Activated naive CD8-positive, alpha-beta T cell treated with anti-CD3 and anti-CD28 coated beads for 36 hours (primary cell): ENCODE measurements at regions not wholly inside any gene's neighbourhood (a gene's known extent, or its start where the extent isn't known, plus 50 kb on each side); places are given as distances from the start of the nearest gene placed in this dataset.

ENCODE experiments used
- DNase-seq: peaks from one replicate; pipeline ENCODE4 v3.0.0; 2021
- H3K27ac Mint-ChIP-seq: one replicate; pipeline ENCODE4 v1.8.0; 2022; ENCODE audit warnings: mild to moderate bottlenecking, moderate library complexity, mixed read lengths
- H3K27me3 Mint-ChIP-seq: one replicate; pipeline ENCODE4 v1.8.0; 2022; ENCODE audit warnings: mild to moderate bottlenecking, mixed read lengths
- H3K36me3 Mint-ChIP-seq: one replicate; pipeline ENCODE4 v1.8.0; 2021; ENCODE audit warnings: mild to moderate bottlenecking, mixed read lengths
- H3K4me1 Mint-ChIP-seq: one replicate; pipeline ENCODE4 v1.8.0; 2021; ENCODE audit warnings: mixed read lengths
- H3K4me3 Mint-ChIP-seq: one replicate; pipeline ENCODE4 v1.8.0; 2022; ENCODE audit warnings: mild to moderate bottlenecking, moderate library complexity, mixed read lengths
- H3K9me3 Mint-ChIP-seq: one replicate; pipeline ENCODE4 v1.8.0; 2022; ENCODE audit warnings: mixed read lengths

GRCh38 chr2:145303536-145303935 lies 783.6 kb upstream of the ZEB2 start:
- no peak for DNase-seq
- peaks cover 4% of the 10 kb centered on the region for H3K27me3 Mint-ChIP-seq
- H3K9me3 Mint-ChIP-seq = no peaks in the 10 kb centered on the region
- H3K4me1 Mint-ChIP-seq = no peaks in the 10 kb centered on the region
- H3K36me3 Mint-ChIP-seq = no peaks in the 10 kb centered on the region
- H3K27ac Mint-ChIP-seq = no peak overlapping the region
- H3K4me3 Mint-ChIP-seq = no peak overlapping the region

GRCh38 chr2:145302886-145303285 lies 783.0 kb upstream of the ZEB2 start:
- H3K27me3 Mint-ChIP-seq = peaks cover 4% of the 10 kb centered on the region
- no peaks in the 10 kb centered on the region for H3K4me1 Mint-ChIP-seq
- no peaks in the 10 kb centered on the region for H3K9me3 Mint-ChIP-seq
- no peak overlapping the region for H3K27ac Mint-ChIP-seq
- no peak for DNase-seq
- no peaks in the 10 kb centered on the region for H3K36me3 Mint-ChIP-seq
- no peak overlapping the region for H3K4me3 Mint-ChIP-seq

- Mint-ChIP-seq H3K4me1 (no peaks in the 10 kb centered on the region), H3K27ac (no peak overlapping the region), H3K4me3 (no peak overlapping the region), H3K27me3 (peaks cover 4% of the 10 kb centered on the region), H3K9me3 (no peaks in the 10 kb centered on the region), H3K36me3 (no peaks in the 10 kb centered on the region)
- DNase-seq = no peak
Observed at GRCh38 chr2:145302451-145302850, 782.5 kb upstream of the ZEB2 start.

- no peak overlapping the region for H3K27ac Mint-ChIP-seq
- no peak overlapping the region for H3K4me3 Mint-ChIP-seq
- no peaks in the 10 kb centered on the region for H3K9me3 Mint-ChIP-seq
Observed at GRCh38 chr2:145299368-145299767, 779.4 kb upstream of the ZEB2 start.

GRCh38 chr2:145292166-145292565 lies 772.2 kb upstream of the ZEB2 start:
- H3K27ac Mint-ChIP-seq = no peak overlapping the region

More at GRCh38 chr2:145299368-145299767, 779.4 kb upstream of the ZEB2 start:
- Mint-ChIP-seq H3K27me3 (peaks cover 4% of the 10 kb centered on the region), H3K36me3 (no peaks in the 10 kb centered on the region), H3K4me1 (no peaks in the 10 kb centered on the region)
- no peak for DNase-seq

GRCh38 chr2:145290986-145291385 lies 771.1 kb upstream of the ZEB2 start:
- Mint-ChIP-seq H3K27ac (no peak overlapping the region), H3K27me3 (peaks cover 9% of the 10 kb centered on the region), H3K36me3 (no peaks in the 10 kb centered on the region), H3K9me3 (no peaks in the 10 kb centered on the region), H3K4me3 (no peak overlapping the region), H3K4me1 (no peaks in the 10 kb centered on the region)
- DNase-seq = no peak

More at GRCh38 chr2:145292166-145292565, 772.2 kb upstream of the ZEB2 start:
- no peaks in the 10 kb centered on the region for H3K4me1 Mint-ChIP-seq
- no peak overlapping the region for H3K4me3 Mint-ChIP-seq
- DNase-seq = no peak
- H3K27me3 Mint-ChIP-seq = peaks cover 4% of the 10 kb centered on the region
- H3K9me3 Mint-ChIP-seq = no peaks in the 10 kb centered on the region
- no peaks in the 10 kb centered on the region for H3K36me3 Mint-ChIP-seq

- Mint-ChIP-seq H3K27ac (no peak overlapping the region), H3K9me3 (no peaks in the 10 kb centered on the region)
Observed at GRCh38 chr2:145289946-145290345, 770.0 kb upstream of the ZEB2 start.

GRCh38 chr2:145288650-145289496 lies 769.0 kb upstream of the ZEB2 start:
- peaks cover 9% of the 10 kb centered on the region for H3K27me3 Mint-ChIP-seq
- H3K36me3 Mint-ChIP-seq = no peaks in the 10 kb centered on the region
- no peaks in the 10 kb centered on the region for H3K4me1 Mint-ChIP-seq

More at GRCh38 chr2:145289946-145290345, 770.0 kb upstream of the ZEB2 start:
- no peak overlapping the region for H3K4me3 Mint-ChIP-seq
- H3K36me3 Mint-ChIP-seq = no peaks in the 10 kb centered on the region
- H3K4me1 Mint-ChIP-seq = no peaks in the 10 kb centered on the region
- peaks cover 9% of the 10 kb centered on the region for H3K27me3 Mint-ChIP-seq
- DNase-seq = no peak

GRCh38 chr2:145287736-145288135 lies 767.8 kb upstream of the ZEB2 start:
- Mint-ChIP-seq H3K36me3 (no peaks in the 10 kb centered on the region), H3K27me3 (peaks cover 9% of the 10 kb centered on the region), H3K27ac (no peak overlapping the region), H3K4me3 (no peak overlapping the region), H3K9me3 (no peaks in the 10 kb centered on the region), H3K4me1 (no peaks in the 10 kb centered on the region)
- no peak for DNase-seq

More at GRCh38 chr2:145288650-145289496, 769.0 kb upstream of the ZEB2 start:
- Mint-ChIP-seq H3K9me3 (no peaks in the 10 kb centered on the region), H3K27ac (no peak overlapping the region), H3K4me3 (no peak overlapping the region)
- no peak for DNase-seq

- Mint-ChIP-seq H3K9me3 (no peaks in the 10 kb centered on the region), H3K36me3 (no peaks in the 10 kb centered on the region), H3K27ac (no peak overlapping the region), H3K4me3 (no peak overlapping the region), H3K4me1 (no peaks in the 10 kb centered on the region), H3K27me3 (peaks cover 17% of the 10 kb centered on the region)
- DNase-seq = no peak
Observed at GRCh38 chr2:145286716-145287275, 766.9 kb upstream of the ZEB2 start.

- Mint-ChIP-seq H3K9me3 (no peaks in the 10 kb centered on the region), H3K4me3 (no peak overlapping the region), H3K4me1 (no peaks in the 10 kb centered on the region), H3K36me3 (no peaks in the 10 kb centered on the region), H3K27me3 (peaks cover 19% of the 10 kb centered on the region), H3K27ac (no peak overlapping the region)
- DNase-seq = no peak
Observed at GRCh38 chr2:145284551-145284950, 764.6 kb upstream of the ZEB2 start.

GRCh38 chr2:145283131-145283530 lies 763.2 kb upstream of the ZEB2 start:
- peaks cover 21% of the 10 kb centered on the region for H3K27me3 Mint-ChIP-seq
- H3K9me3 Mint-ChIP-seq = no peaks in the 10 kb centered on the region
- H3K27ac Mint-ChIP-seq = no peak overlapping the region

GRCh38 chr2:145277922-145278321 lies 758.0 kb upstream of the ZEB2 start:
- no peak overlapping the region for H3K27ac Mint-ChIP-seq
- no peaks in the 10 kb centered on the region for H3K4me1 Mint-ChIP-seq
- H3K4me3 Mint-ChIP-seq = no peak overlapping the region

More at GRCh38 chr2:145283131-145283530, 763.2 kb upstream of the ZEB2 start:
- no peak for DNase-seq
- H3K4me1 Mint-ChIP-seq = no peaks in the 10 kb centered on the region
- H3K36me3 Mint-ChIP-seq = no peaks in the 10 kb centered on the region
- no peak overlapping the region for H3K4me3 Mint-ChIP-seq

GRCh38 chr2:145273840-145274239 lies 753.9 kb upstream of the ZEB2 start:
- H3K27me3 Mint-ChIP-seq = peaks cover 10% of the 10 kb centered on the region
- no peak overlapping the region for H3K4me3 Mint-ChIP-seq
- no peaks in the 10 kb centered on the region for H3K36me3 Mint-ChIP-seq
- DNase-seq = no peak
- H3K27ac Mint-ChIP-seq = no peak overlapping the region
- no peaks in the 10 kb centered on the region for H3K4me1 Mint-ChIP-seq
- peaks cover 7% of the 10 kb centered on the region for H3K9me3 Mint-ChIP-seq

More at GRCh38 chr2:145277922-145278321, 758.0 kb upstream of the ZEB2 start:
- no peak for DNase-seq
- Mint-ChIP-seq H3K27me3 (peaks cover 25% of the 10 kb centered on the region), H3K36me3 (no peaks in the 10 kb centered on the region), H3K9me3 (peaks cover 3% of the 10 kb centered on the region)

GRCh38 chr2:145268931-145269330 lies 749.0 kb upstream of the ZEB2 start:
- no peaks in the 10 kb centered on the region for H3K36me3 Mint-ChIP-seq
- peaks cover 9% of the 10 kb centered on the region for H3K27me3 Mint-ChIP-seq
- no peaks in the 10 kb centered on the region for H3K4me1 Mint-ChIP-seq
- DNase-seq = no peak
- H3K4me3 Mint-ChIP-seq = no peak overlapping the region
- no peak overlapping the region for H3K27ac Mint-ChIP-seq
- peaks cover 5% of the 10 kb centered on the region for H3K9me3 Mint-ChIP-seq

GRCh38 chr2:145267451-145267850 lies 747.5 kb upstream of the ZEB2 start:
- Mint-ChIP-seq H3K36me3 (no peaks in the 10 kb centered on the region), H3K4me1 (no peaks in the 10 kb centered on the region), H3K27ac (no peak overlapping the region), H3K27me3 (peaks cover 11% of the 10 kb centered on the region), H3K4me3 (no peak overlapping the region), H3K9me3 (peaks cover 2% of the 10 kb centered on the region)
- no peak for DNase-seq
